ENCODE measurements at regions not wholly inside any gene's neighbourhood (a gene's known extent, or its start where the extent isn't known, plus 50 kb on each side); places are given as distances from the start of the nearest gene placed in this dataset.

GRCh38 chr4:36549252-36549651 is 267.8 kb downstream of the DTHD1 start:
- no peak for ATAC-seq (ENCODE audit: insufficient number of reproducible peaks, low FRiP score, low read depth)
- Histone ChIP-seq H3K27ac (no peak overlapping the region), H3K9me3 (no peaks in the 10 kb centered on the region), H3K27me3 (replicated peaks; ENCODE audit: insufficient read depth) (no peaks in the 10 kb centered on the region), H3K4me3 (no peak overlapping the region), H3K36me3 (no peaks in the 10 kb centered on the region), H3K4me1 (ENCODE audit: control insufficient read depth in 1 of 2, low read depth in 2 of 2) (no peaks in the 10 kb centered on the region)
- DNase-seq (ENCODE audit: low spot score) = no peak
- TF ChIP-seq CTCF (IDR thresholded peaks at IDR 0.05) = no peak

- Histone ChIP-seq H3K4me1 (ENCODE audit: control insufficient read depth in 1 of 2, low read depth in 2 of 2) (no peaks in the 10 kb centered on the region), H3K27ac (no peak overlapping the region), H3K36me3 (no peaks in the 10 kb centered on the region), H3K4me3 (no peak overlapping the region), H3K9me3 (no peaks in the 10 kb centered on the region), H3K27me3 (replicated peaks; ENCODE audit: insufficient read depth) (no peaks in the 10 kb centered on the region)
- DNase-seq (ENCODE audit: low spot score) (no peak), ATAC-seq (ENCODE audit: insufficient number of reproducible peaks, low FRiP score, low read depth) (no peak)
- TF ChIP-seq CTCF (IDR thresholded peaks at IDR 0.05) = no peak
Observed at GRCh38 chr4:36549992-36550391, 268.6 kb downstream of the DTHD1 start.

GRCh38 chr4:36551697-36552214 is 270.3 kb downstream of the DTHD1 start:
- H3K4me3 ChIP-seq = no peak overlapping the region
- no peak for ATAC-seq (ENCODE audit: insufficient number of reproducible peaks, low FRiP score, low read depth)
- TF ChIP-seq CTCF (IDR thresholded peaks at IDR 0.05) = no peak

GRCh38 chr4:36553029-36553428 is 271.6 kb downstream of the DTHD1 start:
- no peak for TF ChIP-seq CTCF (IDR thresholded peaks at IDR 0.05)

More at GRCh38 chr4:36551697-36552214, 270.3 kb downstream of the DTHD1 start:
- Histone ChIP-seq H3K9me3 (no peaks in the 10 kb centered on the region), H3K27ac (no peak overlapping the region), H3K4me1 (ENCODE audit: control insufficient read depth in 1 of 2, low read depth in 2 of 2) (no peaks in the 10 kb centered on the region), H3K36me3 (no peaks in the 10 kb centered on the region), H3K27me3 (replicated peaks; ENCODE audit: insufficient read depth) (no peaks in the 10 kb centered on the region)
- no peak for DNase-seq (ENCODE audit: low spot score)

GRCh38 chr4:36553453-36553852 is 272.0 kb downstream of the DTHD1 start:
- Histone ChIP-seq H3K36me3 (no peaks in the 10 kb centered on the region), H3K9me3 (no peaks in the 10 kb centered on the region), H3K4me3 (no peak overlapping the region), H3K4me1 (ENCODE audit: control insufficient read depth in 1 of 2, low read depth in 2 of 2) (no peaks in the 10 kb centered on the region), H3K27me3 (replicated peaks; ENCODE audit: insufficient read depth) (no peaks in the 10 kb centered on the region), H3K27ac (no peak overlapping the region)
- no peak for TF ChIP-seq CTCF (IDR thresholded peaks at IDR 0.05)
- ATAC-seq (ENCODE audit: insufficient number of reproducible peaks, low FRiP score, low read depth) (no peak), DNase-seq (ENCODE audit: low spot score) (no peak)

More at GRCh38 chr4:36553029-36553428, 271.6 kb downstream of the DTHD1 start:
- Histone ChIP-seq H3K36me3 (no peaks in the 10 kb centered on the region), H3K4me1 (ENCODE audit: control insufficient read depth in 1 of 2, low read depth in 2 of 2) (no peaks in the 10 kb centered on the region), H3K4me3 (no peak overlapping the region), H3K27ac (no peak overlapping the region), H3K27me3 (replicated peaks; ENCODE audit: insufficient read depth) (no peaks in the 10 kb centered on the region), H3K9me3 (no peaks in the 10 kb centered on the region)
- no peak for DNase-seq (ENCODE audit: low spot score)
- ATAC-seq (ENCODE audit: insufficient number of reproducible peaks, low FRiP score, low read depth) = no peak
